GM19238 (cell line): ENCODE measurements at regions not wholly inside any gene's neighbourhood (a gene's known extent, or its start where the extent isn't known, plus 50 kb on each side); places are given as distances from the start of the nearest gene placed in this dataset.
"Not testable (repeated sequence)": the region's sequence is repeated elsewhere in the genome, so short reads cannot be mapped to it uniquely, and the experiment has no call there.

ENCODE experiments used
- DNase-seq: peaks from one replicate; pipeline ENCODE4 v3.0.0; 2011; ENCODE audit warnings: low spot score; ENCODE audit not compliant: insufficient read length

DNA sequence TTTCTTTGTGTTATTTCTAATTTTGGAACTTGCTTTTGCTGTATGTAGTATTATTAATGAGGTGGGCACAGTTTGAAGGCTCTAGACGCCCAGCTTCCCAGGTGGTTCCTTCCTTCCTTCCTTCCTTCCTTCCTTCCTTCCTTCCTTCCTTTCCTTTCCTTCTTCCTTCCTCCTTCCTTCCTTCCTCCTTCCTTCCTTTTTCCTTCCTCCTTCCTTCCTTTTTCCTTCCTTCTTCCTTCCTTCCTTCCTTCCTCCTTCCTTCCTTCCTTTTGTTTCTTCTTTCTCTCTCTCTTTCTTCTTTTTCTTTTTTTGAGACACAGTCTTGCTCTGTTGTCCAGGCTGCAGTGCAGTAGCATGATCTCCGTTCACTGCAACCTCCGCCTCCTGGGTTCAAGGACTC is 906.7 kb downstream of the AACS start:
- DNase-seq, result no peak

- DNase-seq, result no peak
Observed at GRCh38 chr12:125978286-125978685, 913.1 kb downstream of the AACS start.

DNA sequence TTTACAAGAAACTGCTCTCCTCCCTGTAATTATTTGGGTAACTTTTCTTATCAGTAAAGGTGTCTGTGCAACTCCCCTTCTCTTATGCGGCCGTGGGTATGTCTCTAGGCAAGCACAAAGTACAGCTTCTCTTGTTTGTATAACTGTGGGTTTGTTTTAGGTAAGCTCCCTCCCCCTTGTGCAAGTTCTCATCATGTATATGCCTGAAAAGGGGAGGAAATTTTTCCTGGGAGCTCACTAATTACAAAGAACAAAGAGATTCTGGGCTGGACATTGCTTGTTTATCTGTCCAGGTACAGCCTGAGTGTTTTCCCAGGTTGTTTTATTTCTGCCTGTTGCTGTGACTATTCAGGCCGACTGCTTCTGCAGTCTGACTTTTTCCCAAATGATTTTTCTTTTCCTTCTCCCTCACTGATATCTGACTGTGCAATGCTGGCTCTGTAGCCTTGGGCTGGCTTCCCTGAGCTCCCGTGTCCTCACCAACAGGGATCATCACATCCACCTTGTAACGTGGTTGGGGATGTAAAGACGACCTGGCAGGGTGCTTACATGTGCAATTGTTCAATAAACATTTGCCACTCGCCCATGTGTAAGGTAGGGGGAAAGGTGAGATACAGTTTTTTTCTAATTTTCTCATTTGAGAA is 916.5 kb downstream of the AACS start:
- DNase-seq, result no peak

GRCh38 chr12:125983094-125983783 is 918.0 kb downstream of the AACS start:
- DNase-seq, result no peak

DNA sequence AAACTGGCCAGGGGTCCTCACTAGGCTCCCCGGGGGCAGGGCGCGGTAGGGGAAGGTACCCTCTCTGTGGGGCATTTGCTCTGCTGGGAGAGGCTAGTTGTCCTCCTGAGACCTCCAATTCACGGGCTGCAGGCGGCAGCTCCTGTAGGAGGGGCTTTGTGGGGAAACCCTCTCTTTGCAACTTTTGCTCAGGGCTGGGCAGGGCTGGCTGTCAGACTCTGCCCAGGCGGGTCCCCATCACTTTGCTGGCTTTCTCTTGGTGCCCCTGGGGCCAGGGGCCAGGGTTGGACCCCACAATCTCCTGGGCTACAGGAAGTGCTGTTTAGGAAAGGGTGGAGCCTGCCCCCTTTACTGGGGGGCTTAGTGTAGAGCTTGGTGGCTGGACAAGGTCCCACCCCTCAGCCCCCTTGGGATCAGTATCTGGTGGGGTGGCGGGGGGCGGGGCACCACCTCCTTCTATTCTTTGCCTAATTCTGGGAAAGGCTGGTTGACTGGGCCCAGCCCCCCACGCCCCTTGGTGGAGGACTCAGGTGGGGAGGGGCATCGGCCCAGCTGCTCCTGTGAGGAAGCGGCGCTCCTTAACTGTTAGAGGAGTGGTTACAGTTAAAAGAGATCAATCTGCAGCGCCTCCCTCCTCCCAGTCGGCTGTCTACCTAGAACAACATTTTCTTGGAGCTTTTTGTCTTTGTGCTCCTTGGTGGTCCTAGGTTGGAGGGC is 918.7 kb downstream of the AACS start:
- no peak for DNase-seq

DNA sequence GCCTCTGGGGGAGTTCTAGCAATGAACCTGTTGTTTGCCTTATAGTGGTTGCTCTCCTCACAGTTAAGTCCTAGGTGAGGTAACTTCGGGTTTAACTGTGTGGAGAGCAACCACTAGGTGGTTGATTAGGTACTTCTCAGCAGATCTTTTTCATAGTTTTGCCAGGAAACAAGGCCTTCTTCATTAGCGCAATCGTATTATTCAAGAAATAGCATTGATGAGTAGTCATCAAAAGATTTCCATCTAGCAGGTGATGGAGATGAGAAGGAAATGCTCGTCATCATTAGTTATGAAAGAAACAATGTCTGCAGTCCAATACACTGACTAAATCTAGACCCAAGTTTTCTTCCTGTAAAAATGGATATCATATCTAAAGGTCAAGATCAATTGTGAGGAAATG is 923.3 kb downstream of the AACS start:
- DNase-seq, result no peak

DNA sequence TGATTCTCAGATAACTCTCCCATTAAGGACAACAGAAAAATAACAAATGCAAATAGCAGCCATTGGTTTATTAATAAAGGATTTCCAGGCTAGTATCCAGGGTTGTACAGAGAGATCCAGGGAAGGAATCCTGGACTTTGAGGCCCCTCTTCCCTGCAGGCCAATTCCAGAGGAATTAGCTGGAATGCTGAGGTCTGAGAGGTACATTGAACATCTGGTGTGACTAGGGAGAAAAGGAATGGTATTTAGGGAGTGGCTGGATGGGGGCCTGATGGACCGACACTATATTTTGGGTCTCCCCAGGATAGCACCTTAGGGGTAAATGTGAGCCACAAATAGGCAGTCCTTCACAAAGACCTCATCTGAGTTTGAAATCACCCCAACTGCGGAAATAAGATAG is 924.5 kb downstream of the AACS start:
- no peak for DNase-seq

DNA sequence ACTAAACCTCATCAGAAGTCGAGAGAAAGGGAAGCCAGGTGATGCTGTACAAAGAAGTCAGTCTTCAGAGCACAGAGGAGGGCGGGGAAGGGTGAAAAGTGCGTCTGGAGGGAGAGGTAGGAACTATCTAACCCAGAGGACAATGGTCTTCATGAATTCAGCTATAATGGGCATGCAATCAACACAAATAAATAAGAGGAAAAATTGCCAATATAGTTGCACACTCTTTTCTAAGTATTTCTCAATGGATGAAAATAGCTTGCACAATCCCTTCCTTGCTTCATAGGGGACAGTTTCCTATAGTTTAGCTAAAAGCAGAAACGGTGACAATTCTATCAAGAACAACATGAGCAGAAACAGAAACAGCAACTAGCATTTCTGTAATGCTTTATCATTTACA is 931.2 kb downstream of the AACS start:
- no peak for DNase-seq

GRCh38 chr12:125999628-126000027 is 934.4 kb downstream of the AACS start:
- DNase-seq, result no peak

DNA sequence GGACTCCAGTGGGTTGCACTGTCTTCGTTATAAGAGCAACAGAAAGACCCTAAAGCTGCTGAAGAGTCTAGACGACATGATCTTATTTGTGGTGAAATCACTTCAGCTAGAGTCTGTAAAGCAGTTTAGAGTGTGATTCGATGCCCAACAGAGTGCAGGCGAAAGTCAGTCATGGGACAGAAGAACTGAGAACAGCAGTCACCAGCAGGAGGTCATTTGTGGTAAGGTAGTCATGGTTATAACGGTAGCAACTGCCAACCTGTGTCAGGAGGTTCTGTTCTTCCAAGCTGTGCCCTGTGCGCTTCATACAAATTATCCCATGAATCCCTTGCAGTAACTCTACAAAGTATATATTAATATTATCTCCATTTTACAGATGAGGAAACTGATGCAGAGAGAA is 954.1 kb downstream of the AACS start:
- no peak for DNase-seq

DNA sequence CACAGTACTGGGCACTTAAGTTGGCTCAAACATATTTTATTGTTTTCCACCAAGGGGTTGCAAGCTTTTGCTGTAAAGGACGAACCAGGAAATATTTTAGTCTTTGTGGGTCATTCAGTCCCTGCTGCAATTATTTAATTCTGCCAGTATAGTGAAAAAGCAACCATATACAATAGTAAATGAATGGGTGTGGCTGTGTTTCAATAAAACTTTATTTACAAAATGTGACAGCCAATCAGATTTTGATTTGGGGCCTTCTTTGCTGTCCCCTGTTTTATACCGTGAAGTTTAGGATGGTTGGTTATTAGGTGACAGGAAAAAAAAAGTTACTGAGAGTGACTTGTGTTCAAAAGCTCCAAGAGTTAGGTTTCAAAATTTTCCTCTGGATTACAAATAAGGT is 956.4 kb downstream of the AACS start:
- DNase-seq, result no peak

DNA sequence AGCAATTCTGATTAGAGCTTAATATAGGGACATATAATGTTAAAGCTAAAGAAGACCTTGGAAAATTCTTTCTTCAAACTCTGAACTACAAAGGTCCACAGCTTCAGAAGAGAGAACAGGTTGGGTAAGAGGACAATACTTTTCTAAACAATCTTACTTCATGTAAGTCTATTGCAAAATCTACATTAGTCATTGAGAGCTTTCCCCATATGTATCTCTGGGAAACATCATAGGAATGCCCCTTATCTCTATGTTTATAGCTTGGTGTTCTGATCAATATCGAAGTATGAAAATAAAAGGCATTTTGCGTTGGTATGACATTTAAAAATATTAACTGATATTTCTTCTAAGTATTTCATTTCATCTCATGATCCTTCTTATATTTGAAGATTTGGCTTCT is 962.6 kb downstream of the AACS start:
- no peak for DNase-seq

DNA sequence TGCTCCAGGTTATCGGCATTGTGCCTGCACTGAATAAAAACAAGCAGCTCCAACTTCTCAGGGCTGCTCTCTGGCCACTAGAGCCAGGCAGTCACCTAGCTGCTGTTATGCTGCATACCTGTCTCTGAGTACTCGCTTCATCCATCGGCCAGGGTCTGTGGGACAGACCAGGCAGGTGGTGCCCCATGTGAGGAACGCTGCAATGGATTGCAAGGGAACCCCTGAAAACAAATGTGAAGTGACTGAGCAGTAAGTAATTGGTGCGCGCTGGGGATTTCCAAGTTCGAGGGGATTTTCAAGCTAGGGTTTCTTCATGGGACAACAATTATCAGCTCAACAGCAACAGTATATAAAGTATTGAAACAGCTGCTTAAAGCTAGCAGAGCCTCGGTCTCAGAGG is 965.3 kb downstream of the AACS start:
- DNase-seq, result no peak

DNA sequence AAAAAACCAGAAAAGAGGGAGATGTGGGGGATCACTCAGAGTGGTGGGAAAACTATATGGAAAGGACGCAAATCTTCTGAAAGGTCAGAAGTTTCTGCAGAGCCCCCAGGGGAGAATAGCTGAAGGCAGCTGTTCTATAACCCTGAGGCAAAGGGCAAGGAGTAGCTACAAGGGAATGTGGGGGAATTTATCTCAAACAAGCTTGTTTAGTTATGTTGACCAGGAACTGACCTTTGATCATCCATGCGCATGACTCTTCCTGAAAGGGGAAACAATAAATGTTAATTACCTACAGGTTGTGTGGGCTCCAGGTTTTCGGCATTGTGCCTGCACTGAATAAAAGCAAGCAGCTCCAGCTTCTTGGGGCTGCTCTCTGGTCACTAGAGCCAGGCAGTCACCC is 968.5 kb downstream of the AACS start:
- no peak for DNase-seq

- no peak for DNase-seq
Observed at GRCh38 chr12:126036348-126036747, 971.1 kb downstream of the AACS start.

DNA sequence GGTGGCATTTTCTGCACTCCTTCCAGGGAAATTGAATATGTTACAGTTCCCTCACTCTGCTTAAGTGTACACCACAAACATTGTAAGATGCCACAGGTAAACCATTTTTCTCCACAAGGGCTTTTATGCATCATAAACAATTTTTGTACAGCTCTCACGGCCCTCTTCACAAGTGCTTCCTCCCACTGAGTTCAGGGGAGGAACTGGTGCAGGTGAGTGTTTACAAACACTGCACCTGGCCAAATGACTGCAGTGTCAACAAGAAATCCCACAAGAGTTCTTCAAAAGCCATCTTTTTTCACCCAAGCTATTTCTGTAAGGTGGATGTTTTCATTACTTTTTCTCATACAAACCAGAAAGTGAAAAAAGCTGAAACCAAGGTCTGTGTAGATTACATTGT is 973.2 kb downstream of the AACS start:
- no peak for DNase-seq

DNA sequence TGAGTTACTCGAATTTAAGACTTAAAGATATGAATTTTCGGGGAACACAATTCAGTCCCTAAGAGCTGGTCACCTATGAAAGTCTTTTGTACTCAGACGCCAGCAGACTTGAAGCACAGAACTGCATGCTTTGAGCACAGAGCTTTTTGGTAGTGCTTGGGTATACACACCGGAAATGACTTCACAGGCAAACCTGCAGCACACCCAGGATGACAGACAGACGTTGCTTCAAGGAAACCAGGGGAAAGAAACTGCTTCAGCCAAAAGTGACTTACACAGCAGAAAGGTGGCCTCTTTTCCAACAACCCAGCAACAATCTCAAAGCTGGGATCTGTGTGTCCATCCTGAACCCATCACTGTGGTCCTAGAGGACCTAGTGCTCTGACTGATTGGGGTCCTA is 975.1 kb downstream of the AACS start:
- no peak for DNase-seq

GRCh38 chr12:126042286-126042685 is 977.1 kb downstream of the AACS start:
- DNase-seq, result no peak

- not testable (repeated sequence) for DNase-seq
Observed at GRCh38 chr12:126049501-126049900, 984.3 kb downstream of the AACS start.

- DNase-seq, result no peak
Observed at GRCh38 chr12:126051611-126052107, 986.4 kb downstream of the AACS start.

GRCh38 chr12:126055521-126055920 is 990.3 kb downstream of the AACS start:
- DNase-seq, result no peak

GRCh38 chr12:126061777-126062176 is 996.5 kb downstream of the AACS start:
- DNase-seq, result no peak

DNA sequence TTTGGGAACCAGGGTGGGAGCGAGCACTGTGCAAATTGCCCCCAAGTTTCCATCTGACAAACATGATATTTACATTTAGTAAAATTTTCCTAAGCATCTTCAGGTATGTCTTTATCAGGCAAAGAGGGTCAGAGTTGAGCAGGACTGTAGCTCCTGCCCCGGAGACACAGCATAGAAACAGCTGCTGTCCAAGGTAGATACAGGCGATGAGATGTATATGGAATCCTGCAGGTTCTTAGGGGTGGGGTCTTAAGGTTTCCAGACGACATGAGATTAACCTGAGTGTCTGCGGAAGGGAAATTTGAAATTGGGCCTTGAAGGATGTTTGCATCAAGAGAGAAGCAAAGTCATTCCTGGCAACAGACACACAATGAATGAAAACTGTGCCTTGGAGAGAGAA is 998.8 kb downstream of the AACS start:
- no peak for DNase-seq
